Jurkat, Clone E6-1 (cell line): ENCODE measurements at regions not wholly inside any gene's neighbourhood (a gene's known extent, or its start where the extent isn't known, plus 50 kb on each side); places are given as distances from the start of the nearest gene placed in this dataset.

Experiments used
- DNase-seq: peaks from one replicate; pipeline ENCODE4 v3.0.0-alpha.2; 2011; ENCODE audit warnings: low read depth, low spot score
- H3K4me3 ChIP-seq: 2 replicates; pipeline ENCODE4 v1.5.1; 2011; ENCODE audit warnings: mild to moderate bottlenecking, low read length, control low read depth, moderate library complexity

- no peak overlapping the region for H3K4me3 ChIP-seq
- DNase-seq = no peak
Measured at GRCh38 chr16:9357829-9358228, 266.4 kb downstream of the HAPSTR1 start.

DNA sequence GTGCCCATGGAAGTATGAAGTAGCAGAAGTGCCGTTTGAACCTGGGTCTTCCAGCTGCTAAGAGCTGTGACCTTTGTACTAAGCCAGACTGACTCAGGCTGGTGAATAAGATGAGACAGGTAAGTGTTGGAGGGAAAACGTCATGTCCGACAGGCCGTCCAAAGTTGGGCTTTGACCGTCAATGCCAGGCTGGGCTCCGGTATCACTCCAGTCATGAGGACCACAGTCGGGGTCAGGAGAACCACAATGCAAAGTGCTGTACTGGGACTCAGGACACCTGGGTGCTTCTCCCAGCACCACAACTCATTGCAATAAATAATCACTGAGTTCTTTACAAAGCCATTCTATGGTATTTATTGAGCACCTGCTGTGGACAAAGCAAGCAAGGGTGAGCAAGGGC lies 268.6 kb downstream of the HAPSTR1 start:
- DNase-seq = no peak
- H3K4me3 ChIP-seq = no peak overlapping the region

DNA sequence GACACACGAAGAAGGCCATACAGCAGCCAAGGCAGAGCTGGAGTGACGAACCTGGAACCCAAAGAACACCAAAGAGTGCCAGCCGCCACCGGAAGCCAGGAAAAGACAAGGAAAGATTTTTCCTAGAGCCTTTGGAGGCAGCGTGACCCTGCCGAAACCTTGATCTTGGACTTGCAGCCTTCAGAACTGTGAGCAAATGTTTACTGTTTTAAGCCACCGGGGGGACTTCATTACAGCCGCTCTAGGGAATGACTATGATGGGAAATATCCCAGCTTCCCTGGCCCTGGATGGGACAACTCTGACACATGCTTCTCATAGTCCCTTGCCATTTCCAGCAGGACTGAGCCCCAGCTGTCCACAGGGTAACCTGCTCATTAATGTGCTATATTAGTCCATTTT lies 270.6 kb downstream of the HAPSTR1 start:
- H3K4me3 ChIP-seq = no peak overlapping the region
- DNase-seq = no peak

DNA sequence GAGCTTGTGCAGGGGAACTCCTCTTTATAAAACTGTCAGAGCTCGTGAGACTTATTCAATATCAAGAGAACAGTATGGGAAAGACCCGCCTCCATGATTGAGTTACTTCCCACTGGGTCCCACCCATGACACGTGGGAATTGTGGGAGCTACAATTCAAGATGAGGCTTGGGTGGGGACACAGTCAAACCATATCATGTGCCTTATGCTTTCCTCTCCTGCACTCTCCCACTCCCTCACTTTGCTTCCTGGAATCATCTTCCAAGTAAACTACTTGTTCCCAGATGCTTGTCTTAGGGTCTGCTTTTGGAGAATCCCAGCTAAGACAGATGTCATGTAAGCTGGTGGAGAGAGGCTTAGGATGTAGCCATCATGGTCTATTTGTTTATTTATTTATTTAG lies 271.2 kb downstream of the HAPSTR1 start:
- no peak overlapping the region for H3K4me3 ChIP-seq
- no peak for DNase-seq

- H3K4me3 ChIP-seq = no peak overlapping the region
- DNase-seq = no peak
Measured at GRCh38 chr16:9363520-9363919, 272.1 kb downstream of the HAPSTR1 start.

DNA sequence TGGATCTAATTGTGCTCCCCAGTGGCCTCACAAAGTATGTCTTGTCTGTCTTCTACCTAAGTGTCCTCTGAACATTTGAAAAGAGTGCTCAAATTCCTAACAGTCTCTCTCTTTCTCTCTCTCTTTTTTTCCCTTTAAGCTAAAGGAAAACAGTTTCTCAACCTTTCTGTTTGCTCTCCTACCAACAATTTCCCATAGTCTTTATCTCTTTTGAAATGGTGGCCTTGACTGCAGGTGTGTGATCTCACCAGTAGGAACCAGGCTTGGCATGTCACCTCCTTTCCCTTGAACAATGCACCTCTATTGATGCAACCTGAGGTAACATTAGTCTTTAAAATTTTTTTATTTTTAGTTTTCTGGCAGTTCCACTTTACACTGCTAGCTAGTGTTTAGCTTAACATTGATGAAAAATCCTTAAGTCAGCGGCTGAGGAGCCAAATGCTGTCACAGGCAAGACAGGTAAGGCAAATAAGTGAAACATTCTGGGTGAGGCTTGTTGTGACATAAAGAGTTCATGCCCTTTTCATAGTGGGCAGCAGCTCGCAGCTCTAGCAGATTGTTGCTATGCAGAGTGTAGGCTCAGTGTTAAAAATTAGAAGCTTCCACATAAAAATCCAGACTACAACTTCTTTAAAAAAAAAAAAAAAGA lies 273.4 kb downstream of the HAPSTR1 start:
- no peak overlapping the region for H3K4me3 ChIP-seq
- no peak for DNase-seq

DNA sequence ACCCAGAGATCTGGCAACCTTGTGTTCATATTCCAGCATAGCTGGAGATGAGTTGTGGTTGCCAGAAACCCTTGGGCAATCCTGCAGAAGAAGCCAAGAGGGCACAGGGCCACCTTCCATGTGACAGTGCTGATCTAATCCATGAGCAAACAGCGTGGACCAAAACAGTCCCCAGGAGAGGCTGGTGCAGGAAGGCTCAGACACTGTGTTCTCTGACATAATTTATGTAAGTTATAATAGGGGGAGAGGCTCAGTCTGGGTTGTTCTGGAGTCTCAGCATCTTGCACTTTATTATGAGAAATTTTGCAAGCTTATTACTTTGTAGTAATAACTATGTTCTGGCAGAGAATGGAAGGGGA lies 273.9 kb downstream of the HAPSTR1 start:
- no peak overlapping the region for H3K4me3 ChIP-seq
- DNase-seq = no peak

- DNase-seq = no peak
- H3K4me3 ChIP-seq = no peak overlapping the region
Measured at GRCh38 chr16:9366048-9366969, 274.9 kb downstream of the HAPSTR1 start.

GRCh38 chr16:9370061-9370491 lies 278.6 kb downstream of the HAPSTR1 start:
- DNase-seq = no peak
- no peak overlapping the region for H3K4me3 ChIP-seq

DNA sequence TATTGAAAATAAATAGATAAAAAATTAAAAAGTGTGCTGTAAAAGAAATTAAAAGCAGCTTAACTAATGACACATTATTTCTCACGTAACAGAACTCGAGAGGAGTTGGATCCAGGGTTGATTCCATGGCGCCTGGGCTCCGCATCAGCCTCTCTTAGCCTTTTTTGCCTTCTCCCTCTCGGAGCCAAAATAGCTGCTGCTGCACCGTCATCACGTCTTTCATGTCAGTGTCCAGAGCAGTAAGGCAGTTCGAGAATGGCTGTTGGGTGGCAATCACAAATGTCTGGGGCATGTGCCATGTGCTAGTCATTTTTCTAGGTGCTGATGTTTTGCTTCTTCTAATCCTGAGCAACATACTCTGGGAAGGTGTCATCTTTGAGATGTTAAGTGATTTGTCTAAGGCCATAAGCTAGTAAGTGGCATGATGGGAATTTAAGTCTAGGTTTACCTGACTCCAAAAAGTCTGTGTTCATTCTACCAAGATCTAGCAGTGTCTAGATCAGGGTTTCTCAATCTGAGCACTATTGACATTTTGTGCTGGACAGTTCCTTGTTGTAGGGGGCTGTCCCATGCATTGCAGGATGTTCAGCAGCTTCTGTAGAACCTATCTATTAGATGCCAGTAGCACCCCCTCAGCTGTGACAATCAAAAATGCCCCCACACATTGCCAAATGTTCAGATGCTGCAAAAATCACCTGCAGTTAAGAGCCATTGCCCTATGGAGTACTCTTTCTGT lies 280.4 kb downstream of the HAPSTR1 start:
- DNase-seq = no peak
- H3K4me3 ChIP-seq = no peak overlapping the region

DNA sequence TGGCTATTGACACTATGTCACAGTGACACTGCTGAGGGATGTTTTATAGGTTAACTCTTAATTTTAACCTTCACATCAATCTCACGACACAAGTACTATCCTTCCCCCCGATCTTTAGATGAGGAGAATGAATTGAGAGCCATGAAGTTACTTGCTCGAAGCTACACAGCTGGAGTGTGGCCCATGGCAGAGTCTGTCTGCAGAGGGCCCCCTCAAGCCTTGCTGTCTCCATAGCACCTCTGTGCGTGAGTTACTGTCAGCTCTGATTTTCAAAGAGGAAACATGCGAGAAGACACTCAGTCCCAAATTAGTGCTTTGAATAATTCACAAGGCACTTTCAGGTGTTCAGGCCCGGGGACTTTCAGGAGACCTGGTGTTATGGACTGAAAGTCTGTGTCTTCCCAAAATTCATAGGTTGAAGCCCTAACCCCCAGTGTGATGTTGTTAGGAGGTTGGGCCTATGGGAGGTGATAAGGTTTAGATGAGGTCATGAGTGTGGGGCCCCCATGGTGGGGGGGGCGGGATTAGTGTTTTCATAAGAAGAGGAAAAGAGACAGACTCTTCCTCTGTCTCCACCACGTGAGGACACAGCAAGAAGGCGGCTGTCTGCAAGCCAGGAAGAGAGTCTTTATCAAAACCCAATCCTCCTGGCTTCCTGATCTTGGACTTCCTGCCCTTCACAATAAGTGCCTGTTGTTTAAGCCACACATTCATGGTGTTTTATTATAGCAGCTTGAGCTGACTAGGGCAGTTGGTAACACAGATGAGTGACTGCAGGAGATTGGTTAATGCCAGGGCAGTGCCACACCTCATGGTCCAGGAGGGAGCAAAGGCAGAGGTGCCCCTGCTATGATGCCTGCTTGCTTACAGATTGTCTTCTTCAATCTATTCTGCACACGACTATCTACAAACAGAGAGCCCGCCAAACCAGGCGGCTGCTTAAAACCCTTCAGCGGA lies 281.8 kb downstream of the HAPSTR1 start:
- no peak for DNase-seq
- H3K4me3 ChIP-seq = no peak overlapping the region

GRCh38 chr16:9374061-9374460 lies 282.6 kb downstream of the HAPSTR1 start:
- H3K4me3 ChIP-seq = no peak overlapping the region
- DNase-seq = no peak

DNA sequence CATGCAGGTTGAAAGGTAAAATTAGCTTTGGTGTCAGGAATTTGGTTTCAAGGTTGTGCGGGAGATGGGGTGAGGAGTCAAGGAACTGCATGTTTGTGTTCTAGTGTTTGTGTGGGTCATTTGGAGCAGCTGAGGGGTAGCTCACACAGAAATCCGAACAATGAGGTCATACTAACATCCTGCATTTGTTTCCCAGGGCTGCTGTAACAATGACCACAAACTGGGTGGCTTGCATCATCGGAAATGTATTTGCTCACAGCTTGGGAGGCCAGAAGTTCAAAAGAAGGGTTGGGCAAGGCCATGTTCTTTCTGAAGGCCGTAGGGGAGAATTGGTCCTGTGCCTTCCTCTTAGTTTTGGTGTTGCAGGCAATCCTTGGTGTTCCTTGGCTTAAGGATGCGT lies 287.4 kb downstream of the HAPSTR1 start:
- DNase-seq = no peak
- H3K4me3 ChIP-seq = no peak overlapping the region

DNA sequence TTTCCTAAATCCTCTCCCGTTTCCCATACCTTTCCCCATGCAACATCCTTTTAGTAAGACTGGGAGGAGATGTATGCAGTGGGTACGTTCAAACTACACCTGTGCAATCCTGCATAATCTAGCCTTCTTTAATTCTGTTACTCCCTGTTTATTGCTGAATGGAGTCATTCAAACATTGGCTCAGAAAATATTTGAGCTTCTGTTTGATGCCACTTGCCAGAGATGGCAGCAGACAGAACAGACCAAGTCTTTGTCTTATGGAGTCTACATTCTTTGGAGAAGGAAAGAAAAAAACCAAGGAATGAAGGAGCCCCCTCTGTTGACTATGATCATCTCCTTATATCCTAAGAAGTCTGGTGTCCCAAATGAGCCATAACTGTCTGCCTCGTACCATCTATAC lies 288.8 kb downstream of the HAPSTR1 start:
- no peak for DNase-seq
- H3K4me3 ChIP-seq = no peak overlapping the region

- no peak overlapping the region for H3K4me3 ChIP-seq
- no peak for DNase-seq
Measured at GRCh38 chr16:9381399-9381798, 290.0 kb downstream of the HAPSTR1 start.

- H3K4me3 ChIP-seq = no peak overlapping the region
- DNase-seq = no peak
Measured at GRCh38 chr16:9381905-9382304, 290.5 kb downstream of the HAPSTR1 start.

DNA sequence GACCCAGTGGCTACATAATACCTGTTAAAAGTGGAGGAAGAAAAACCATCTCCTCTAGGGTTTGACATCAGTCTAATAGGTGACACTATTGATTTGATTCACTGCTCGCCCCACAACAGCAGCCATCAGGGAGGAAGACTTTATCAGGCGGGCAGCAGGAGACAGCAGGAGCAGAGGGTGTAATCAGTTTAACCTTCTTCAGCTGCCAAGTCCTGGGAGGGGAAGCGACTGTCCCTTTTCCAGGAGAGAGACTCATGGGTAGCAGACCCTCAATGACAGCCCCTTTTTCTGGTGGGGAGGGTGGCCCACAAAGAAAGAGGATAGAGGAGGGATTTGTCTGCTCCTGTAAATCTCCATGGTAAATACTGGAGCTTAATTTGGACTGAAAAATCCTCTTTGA lies 291.8 kb downstream of the HAPSTR1 start:
- no peak for DNase-seq
- H3K4me3 ChIP-seq = no peak overlapping the region

DNA sequence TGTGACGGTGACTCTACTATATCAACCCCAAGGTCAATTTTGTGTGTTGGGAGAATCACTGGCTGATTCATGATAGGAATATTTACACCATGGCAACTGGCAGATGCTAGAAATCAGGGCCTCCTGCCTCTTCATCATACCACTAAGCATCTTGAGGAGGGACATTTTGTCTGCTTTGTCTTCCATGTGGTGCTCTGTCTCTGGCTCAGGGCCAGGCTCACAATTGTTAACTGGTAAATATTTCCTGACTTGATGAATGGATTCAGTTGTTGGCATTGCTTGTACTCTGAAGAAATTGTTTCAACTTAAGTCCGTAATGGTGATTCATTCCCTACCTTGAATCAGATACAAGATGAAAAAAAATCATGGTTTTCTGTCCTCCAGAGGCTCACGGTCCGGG lies 292.7 kb downstream of the HAPSTR1 start:
- no peak overlapping the region for H3K4me3 ChIP-seq

More for the DNA sequence above, 292.7 kb downstream of the HAPSTR1 start:
- DNase-seq = no peak
